ENCODE measurements at regions not wholly inside any gene's neighbourhood (a gene's known extent, or its start where the extent isn't known, plus 50 kb on each side); places are given as distances from the start of the nearest gene placed in this dataset.
"Not testable (repeated sequence)": the region's sequence is repeated elsewhere in the genome, so short reads cannot be mapped to it uniquely, and the experiment has no call there.

DNA sequence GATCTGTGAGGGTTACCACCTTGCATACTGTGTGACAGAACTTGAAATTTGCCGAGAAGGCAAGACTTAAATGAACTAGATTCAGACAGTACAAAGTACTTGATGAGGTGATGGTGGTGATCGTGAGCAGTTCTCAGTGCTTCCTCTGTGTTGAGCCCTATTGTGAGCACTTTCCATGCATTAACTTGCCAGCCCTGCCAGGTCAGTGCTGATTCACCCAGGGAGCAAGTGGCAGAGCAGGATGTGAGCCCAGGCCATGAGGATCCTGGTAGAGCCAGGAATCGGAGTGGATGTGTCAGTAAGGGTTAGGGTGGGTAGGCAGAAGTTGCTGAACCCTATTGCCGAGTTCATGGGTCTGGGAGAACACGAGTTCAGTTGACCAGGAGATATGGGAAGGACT lies 4545.7 kb upstream of the TPTE start:
- DNase-seq (ENCODE audit: low spot score); CTCF ChIA-PET; POLR2A ChIA-PET (ENCODE audit: low non-redundant PET); H3K27ac ChIP-seq: not testable (repeated sequence)

DNA sequence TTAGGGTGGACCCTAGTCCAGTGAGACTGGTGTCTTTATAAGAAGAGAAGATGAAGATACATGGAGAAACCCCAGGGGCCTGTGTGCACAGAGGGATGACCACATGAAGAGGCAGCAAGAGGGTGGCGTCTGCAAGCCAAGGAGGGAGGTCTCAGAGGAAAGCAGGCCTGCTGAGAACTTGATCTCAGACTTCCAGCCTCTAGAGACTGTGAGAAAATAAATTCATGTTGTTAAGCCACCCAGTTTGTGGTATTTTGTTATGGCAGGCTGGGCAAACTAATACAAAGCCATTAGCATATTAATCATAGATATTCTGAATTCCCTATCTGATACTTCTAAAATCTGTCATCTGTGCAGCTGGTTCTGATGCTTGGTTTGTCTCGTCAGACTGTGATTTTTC lies 4523.8 kb upstream of the TPTE start:
- CTCF ChIA-PET; H3K27ac ChIP-seq; POLR2A ChIA-PET (ENCODE audit: low non-redundant PET); DNase-seq (ENCODE audit: low spot score): not testable (repeated sequence)

DNA sequence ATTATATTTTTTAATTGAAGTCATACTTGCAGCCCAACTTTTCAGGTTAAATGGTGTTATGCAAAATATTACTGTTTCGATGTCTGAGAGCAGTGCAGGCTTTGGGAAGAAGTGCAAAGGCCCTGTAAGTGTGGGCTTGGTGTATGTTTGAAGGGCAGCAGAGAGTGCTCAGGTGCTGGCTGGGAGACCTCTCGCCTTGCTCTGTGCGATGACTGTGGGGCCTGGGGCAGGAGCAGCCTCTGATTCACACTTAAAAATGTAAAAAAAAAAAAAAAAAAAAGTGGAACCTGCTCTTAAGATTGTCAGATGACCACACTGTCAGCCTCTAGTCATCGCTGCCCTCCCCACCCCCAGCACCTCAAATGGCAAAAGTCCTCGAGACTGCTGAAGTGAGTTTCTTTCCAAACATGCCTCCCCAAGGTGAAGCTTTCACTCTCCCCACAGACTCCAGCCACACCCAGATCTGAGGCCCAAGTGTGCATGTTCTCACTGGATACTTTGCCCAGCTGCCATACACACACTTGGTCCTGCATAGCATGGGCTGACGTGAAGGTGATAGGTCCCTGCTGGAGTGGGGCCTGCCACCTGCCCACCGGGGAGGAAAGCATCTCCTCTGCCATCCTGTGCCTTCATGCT lies 4505.8 kb upstream of the TPTE start:
- DNase-seq (ENCODE audit: low spot score); H3K27ac ChIP-seq; POLR2A ChIA-PET (ENCODE audit: low non-redundant PET); CTCF ChIA-PET: not testable (repeated sequence)

DNA sequence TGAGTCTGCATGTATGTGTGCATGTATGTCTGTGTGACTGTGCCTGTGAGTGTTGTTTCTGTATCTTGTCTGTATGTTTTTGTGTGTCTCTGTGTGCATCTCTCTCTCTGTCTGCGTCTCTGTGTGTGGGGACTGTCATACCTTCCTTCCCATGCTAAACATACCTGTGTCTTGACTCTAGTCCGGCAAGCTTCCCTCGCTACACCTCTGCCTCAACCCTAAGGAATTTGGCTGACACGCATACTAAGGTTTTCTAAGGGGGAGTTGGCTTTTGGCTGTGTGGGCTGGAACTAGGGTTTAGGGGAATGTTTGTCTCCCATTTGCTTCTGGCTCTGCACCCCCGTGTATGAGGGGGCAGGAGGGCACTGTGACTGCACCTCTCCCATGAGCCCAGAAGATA lies 4500.9 kb upstream of the TPTE start:
- H3K27ac ChIP-seq; CTCF ChIA-PET; POLR2A ChIA-PET (ENCODE audit: low non-redundant PET); DNase-seq (ENCODE audit: low spot score): not testable (repeated sequence)

DNA sequence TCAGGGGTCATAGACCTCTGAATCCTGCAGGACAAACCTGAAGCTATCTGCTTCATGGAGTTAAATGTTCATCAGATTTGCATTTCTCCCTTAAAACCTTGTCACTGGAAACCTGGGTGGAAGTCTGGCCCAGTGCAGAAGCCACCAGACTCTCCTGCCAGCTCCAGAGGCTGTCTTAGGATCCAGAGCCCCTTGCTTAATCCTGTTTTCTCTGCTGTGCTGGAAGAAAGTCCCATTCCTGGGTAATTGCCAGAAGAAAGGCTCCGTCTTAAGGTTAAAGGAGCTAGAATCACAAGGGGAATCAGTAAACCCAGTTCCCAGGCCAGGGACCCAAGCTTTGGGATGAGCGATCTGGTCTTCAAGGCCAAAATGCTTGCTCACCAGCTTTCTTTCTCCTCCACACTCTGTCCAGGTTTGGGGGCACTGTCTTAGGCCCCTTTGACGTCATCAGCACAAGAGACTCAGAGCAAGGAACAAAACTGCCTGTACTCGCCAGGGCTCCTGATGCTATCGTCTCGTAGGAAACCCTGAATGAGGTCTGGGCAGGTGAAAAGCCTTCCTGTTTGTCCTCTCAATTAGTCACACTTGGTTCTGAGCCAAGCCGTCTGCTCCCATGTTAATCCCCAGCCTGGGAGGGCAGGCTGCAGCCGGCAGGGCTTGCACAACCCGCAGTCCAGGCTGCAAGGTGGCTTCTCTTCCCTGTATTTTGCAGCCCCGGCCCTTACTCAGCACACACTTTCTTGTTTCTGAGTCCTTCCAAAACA lies 4500.2 kb upstream of the TPTE start:
- POLR2A ChIA-PET (ENCODE audit: low non-redundant PET); H3K27ac ChIP-seq; DNase-seq (ENCODE audit: low spot score); CTCF ChIA-PET: not testable (repeated sequence)

DNA sequence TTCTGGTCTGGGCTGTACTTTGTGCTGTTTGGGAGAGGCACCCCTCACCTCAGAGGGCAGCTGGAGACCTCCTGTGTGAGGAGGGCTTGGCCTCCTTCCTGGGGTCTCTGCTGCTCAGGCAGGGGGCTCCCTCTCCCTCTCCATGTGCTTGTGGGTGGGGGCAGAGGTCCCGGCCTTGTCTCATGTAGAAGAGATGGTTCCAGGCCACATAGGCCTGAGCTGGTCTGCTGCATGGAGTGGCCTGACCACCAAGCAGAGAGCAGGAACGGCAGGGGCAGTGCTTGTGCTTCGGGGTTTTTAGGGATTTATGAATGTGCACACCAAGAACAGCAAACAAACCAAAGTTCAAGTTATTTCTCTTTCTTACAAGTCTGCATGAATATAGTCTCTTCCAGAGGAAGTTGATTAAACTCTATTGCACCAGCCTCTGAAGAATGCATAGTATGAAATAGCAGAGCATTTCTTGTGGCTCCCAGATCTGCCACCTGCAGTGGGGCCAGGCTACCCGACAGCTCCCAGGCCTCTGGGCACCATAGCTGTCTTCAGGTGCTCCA lies 4499.6 kb upstream of the TPTE start:
- CTCF ChIA-PET; POLR2A ChIA-PET (ENCODE audit: low non-redundant PET); H3K27ac ChIP-seq; DNase-seq (ENCODE audit: low spot score): not testable (repeated sequence)

DNA sequence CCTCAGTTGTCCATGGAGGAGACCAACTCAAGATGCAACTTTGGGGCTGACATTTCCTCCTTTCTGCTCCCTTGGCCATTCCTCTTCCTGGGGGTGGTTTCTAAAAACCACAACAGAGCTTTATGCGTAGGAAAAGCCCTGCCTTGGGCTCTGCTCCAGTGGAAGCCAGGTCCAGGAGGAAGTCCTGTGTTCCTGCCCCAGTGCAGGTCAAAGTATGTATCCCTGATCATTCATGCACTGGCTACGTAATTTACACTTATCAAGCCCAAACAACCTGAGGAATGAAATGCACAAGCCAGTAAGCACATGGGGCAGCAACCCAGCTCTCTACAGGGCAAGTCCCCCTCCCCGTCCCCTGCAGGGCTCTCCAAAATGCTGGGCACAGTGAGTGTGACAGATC lies 4498.1 kb upstream of the TPTE start:
- POLR2A ChIA-PET (ENCODE audit: low non-redundant PET); CTCF ChIA-PET; DNase-seq (ENCODE audit: low spot score): not testable (repeated sequence)

DNA sequence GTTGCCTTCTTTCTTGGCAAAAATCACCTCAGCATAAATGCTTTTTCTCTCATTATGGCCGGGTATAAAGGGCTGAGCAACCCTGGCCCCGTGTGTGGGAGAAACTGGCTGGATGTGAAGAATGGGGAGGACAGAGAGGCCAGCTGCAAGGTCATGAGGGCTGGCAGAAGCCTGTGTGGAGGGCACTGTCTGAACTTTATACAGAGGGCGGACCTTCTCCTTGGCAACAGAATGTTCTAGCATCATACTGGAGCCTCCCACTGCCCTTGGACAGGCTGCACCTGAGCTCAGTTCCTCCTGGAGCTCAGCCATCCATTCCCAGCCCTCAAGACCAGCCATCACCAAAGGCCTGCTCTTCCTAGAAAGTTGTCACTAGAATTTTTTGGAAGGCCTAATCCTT lies 4496.2 kb upstream of the TPTE start:
- H3K27ac ChIP-seq; CTCF ChIA-PET; DNase-seq (ENCODE audit: low spot score); POLR2A ChIA-PET (ENCODE audit: low non-redundant PET): not testable (repeated sequence)

More for the DNA sequence above, 4498.1 kb upstream of the TPTE start:
- H3K27ac ChIP-seq, result not testable (repeated sequence)

DNA sequence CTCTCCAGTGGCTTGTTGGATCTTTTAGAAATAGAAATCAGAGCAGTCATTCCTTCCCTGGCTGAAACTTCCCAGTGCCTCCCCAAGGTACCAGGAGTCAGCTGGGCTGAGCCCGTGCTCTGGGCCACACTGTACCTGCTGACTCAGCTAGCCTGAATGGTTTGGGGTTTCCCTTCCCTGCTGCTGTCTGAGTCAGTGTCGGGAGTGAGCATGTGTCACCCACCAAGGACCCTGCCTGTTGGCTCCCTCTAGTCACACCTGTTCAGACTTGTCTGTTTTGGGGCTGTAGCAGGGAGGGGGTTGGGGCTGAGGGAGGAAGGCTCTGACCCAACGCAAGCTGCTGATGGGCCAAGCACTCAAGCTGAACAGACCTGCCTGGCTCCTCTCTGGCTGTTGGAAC lies 4493.9 kb upstream of the TPTE start:
- H3K27ac ChIP-seq; CTCF ChIA-PET; DNase-seq (ENCODE audit: low spot score); POLR2A ChIA-PET (ENCODE audit: low non-redundant PET): not testable (repeated sequence)

DNA sequence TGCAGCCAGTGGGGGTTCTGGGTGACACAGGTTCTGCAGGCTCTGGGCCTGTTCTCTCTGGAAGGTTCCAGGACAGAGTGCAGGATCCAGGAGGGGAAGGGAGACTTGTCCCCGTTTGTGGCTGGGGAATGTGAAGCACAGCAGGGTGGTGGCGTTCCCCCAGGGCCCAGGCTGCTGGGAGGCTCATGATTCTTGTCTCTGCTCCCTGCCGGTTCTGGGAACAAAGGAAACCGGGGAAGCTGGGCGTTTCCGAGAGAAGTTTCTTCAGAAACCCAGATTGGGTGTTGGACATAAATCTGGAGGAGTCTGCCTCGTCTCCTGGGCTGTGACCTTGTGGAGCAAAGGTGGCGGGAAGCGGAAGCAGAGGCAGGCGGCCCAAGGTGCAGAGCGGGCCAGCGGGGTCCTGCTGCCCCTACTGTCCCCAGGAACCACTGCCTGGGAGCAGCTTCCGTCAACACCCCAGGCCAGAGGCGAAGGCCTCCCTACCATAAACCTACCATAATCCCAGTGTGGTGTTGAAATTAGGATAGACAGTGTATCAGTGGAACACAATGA lies 4487.2 kb upstream of the TPTE start:
- H3K27ac ChIP-seq; CTCF ChIA-PET; DNase-seq (ENCODE audit: low spot score); POLR2A ChIA-PET (ENCODE audit: low non-redundant PET): not testable (repeated sequence)

DNA sequence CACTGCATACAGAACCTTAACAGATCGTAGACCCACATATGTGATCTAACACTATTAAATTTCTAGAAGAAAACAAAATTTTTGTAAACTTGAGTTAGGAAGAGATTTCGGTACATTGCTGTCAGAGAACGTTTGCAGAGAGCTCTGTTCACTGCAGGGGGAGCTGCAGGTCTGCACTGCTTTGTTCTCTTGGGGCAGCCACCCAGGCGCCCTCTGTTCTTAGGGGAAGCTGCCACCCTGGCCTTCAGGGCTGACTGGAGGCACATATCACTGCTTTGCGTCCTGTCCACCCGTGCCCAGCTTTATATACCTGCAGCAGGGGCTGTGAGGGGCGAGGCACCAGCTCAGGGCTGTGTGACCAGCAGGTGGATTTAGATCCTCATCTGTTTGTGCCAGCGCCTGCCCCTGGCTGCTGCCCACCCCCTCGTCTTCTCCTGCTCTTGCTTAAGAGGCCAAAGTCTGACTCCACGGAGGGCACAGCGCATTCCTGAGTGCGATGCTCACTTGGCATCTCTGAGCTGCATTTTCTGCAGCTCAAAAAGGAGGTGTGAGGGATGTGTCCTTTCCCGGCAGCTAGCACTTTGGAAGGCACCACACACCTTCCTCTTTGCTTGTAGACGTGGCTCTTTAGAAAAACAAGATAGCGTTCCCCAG lies 4486.4 kb upstream of the TPTE start:
- DNase-seq (ENCODE audit: low spot score); CTCF ChIA-PET; H3K27ac ChIP-seq; POLR2A ChIA-PET (ENCODE audit: low non-redundant PET): not testable (repeated sequence)

DNA sequence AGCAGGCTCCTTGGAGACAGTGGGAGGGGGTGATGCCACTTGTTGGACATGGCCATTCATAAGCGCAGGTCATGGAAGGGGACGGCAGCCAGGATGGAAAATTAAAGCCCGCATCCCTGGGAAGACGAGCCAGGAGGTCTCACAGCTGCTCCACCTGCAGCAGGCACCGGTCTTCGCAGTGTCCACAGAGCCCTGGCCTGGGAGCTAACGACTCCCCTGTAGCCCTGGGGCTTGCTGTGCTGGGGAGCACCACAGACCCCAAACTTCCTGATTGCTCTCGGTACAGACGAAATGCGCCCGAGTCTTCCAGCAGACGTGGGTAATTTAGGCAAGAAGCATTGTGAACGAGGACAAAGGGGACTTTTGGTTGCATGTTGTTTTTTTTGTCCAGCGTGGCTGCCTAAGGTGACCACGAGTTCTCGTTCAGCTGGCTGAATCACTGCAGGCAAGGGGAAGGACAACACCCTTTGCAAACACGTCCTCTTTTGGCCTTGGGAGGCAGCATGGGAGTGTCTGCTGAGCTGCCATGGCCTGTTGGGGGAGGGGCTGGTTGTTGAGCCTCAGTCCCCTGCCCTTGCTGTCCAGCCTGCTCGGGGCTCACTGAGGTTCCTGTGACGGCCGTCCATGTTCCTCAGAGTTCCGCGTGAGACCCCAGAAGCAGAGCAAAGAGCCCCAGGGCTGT lies 4485.8 kb upstream of the TPTE start:
- CTCF ChIA-PET; H3K27ac ChIP-seq; POLR2A ChIA-PET (ENCODE audit: low non-redundant PET); DNase-seq (ENCODE audit: low spot score): not testable (repeated sequence)

DNA sequence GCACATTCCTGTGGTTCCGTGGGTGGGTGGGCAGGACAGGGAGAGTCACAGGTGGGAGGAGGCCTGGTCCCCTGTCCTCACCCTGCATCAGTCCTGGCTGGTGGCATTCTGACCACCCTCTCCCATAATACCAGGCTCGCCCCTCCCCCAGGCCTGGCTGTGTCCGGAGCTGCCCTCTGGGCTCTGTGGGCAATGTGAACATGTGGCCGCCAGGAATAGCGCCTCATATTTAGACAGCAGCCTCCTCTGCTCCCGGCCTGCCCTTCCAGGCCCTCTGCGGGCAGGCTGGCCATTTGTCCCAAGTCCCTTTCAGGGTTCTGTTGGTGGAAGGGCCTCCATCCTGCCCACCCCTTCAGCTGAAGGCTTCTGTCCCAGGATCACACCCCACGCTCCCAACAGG lies 4482.2 kb upstream of the TPTE start:
- H3K27ac ChIP-seq; CTCF ChIA-PET; DNase-seq (ENCODE audit: low spot score); POLR2A ChIA-PET (ENCODE audit: low non-redundant PET): not testable (repeated sequence)

DNA sequence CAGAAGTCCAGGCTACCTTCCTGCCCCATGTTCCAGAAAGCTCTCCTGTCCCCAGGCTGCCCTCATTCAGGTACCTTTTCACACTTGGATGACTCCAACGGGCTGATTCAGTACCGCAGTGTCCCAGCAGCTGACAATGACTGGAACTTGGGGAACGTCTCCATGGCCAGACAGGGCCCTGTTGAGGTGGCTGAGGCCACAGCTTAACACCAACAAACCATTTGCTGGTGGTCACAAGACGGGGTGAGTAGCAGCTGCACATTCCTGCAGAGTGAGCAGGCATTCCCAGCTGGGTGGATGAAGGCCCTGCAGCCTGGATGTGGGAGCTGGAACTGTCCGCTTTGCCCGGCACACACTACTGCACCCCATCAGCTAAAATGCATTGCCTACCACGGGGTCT lies 4481.3 kb upstream of the TPTE start:
- POLR2A ChIA-PET (ENCODE audit: low non-redundant PET); CTCF ChIA-PET; H3K27ac ChIP-seq; DNase-seq (ENCODE audit: low spot score): not testable (repeated sequence)

DNA sequence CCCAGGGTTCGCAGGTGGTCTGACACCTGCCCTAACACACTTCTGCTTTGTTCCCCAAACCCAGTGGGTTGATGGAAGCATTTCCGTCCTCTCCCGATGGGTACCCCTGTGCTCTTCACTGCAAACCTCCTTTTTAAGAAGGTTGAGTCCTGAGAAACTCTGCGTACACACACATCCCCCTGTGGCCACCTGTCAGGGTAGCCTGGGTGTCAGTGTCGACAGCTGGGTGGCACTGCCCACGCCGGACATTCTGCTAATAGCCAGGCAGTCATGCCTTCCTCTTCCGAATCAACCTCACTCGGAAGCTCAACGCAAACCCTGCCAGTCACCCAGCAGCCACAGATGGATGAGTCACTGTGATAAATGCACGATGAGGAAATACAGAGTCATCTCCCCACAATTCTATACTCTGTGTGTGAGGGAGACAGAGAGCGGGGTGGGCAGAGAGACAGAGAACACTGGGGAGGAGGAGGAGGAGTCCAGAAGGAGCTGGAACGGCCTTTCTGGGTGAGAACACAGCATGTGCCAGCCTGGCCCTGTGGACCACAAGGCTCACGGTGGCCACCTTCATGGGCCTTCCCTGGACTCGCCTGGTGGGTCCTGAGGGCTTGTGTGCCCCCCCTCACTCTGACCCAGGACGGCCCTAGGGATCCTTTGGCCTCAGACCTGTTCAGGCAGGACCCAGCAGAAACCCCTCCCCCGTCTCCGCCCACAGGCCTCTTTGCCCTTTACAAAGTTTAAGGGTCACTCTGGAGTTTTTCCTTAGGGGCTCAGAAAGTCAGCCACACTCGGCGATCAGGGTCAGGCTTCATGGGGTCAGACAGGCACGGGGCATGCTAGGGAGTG lies 4477.7 kb upstream of the TPTE start:
- DNase-seq (ENCODE audit: low spot score); H3K27ac ChIP-seq; POLR2A ChIA-PET (ENCODE audit: low non-redundant PET); CTCF ChIA-PET: not testable (repeated sequence)

DNA sequence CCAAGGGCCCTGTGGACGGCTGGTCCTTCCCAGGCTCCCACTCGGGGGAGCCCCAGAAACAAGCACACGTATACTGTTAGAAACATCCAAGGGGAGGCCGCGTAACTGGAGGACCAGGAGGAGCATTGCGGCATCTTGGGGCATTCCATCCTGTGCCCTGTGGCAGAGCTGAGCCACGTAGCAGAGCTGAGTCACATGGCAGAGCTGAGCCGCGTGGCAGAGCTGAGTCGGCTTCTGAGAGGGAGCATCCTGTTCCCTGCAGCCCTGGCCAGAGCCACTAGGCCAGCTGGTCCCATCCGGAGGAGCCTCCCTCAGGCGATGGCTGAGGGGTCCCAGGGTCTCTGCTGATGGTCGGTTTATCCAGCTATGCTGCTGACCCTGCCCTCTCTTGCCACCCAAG lies 4476.7 kb upstream of the TPTE start:
- POLR2A ChIA-PET (ENCODE audit: low non-redundant PET); CTCF ChIA-PET; H3K27ac ChIP-seq; DNase-seq (ENCODE audit: low spot score): not testable (repeated sequence)

All from RWPE1 (cell line).